Type B pancreatic cell (in vitro differentiated cells): ENCODE measurements at regions not wholly inside any gene's neighbourhood (a gene's known extent, or its start where the extent isn't known, plus 50 kb on each side); places are given as distances from the start of the nearest gene placed in this dataset.

Experiments used
- DNase-seq: peaks from one replicate; pipeline ENCODE4 v3.0.0; 2021; ENCODE audit warnings: mixed read lengths; ENCODE audit not compliant: unreplicated experiment; ENCODE audit errors: extremely low spot score
- H3K27ac Mint-ChIP-seq: 2 replicates; pipeline ENCODE4 v1.8.0; 2021; ENCODE audit warnings: mild to moderate bottlenecking, mixed read lengths
- H3K27me3 Mint-ChIP-seq: 2 replicates; pipeline ENCODE4 v1.8.0; 2021; ENCODE audit warnings: mixed read lengths
- H3K36me3 Mint-ChIP-seq: 2 replicates; pipeline ENCODE4 v1.8.0; 2021; ENCODE audit warnings: mixed read lengths
- H3K4me1 Mint-ChIP-seq: one replicate; pipeline ENCODE4 v1.8.0; 2021; ENCODE audit warnings: mixed read lengths; ENCODE audit not compliant: unreplicated experiment
- H3K4me3 Mint-ChIP-seq: 2 replicates; pipeline ENCODE4 v1.8.0; 2021; ENCODE audit warnings: mild to moderate bottlenecking, mixed read lengths
- H3K9me3 Mint-ChIP-seq: 2 replicates; pipeline ENCODE4 v1.8.0; 2021; ENCODE audit warnings: mixed read lengths
- TF ChIP-seq, protein P1 (sequence below): fragments of 200-600 bp; sonication (generic); conservative IDR thresholded peaks from 2 replicates; pipeline ENCODE4 v1.5.0; 2021; ENCODE audit warnings: antibody characterized with exemption, mild to moderate bottlenecking

DNA sequence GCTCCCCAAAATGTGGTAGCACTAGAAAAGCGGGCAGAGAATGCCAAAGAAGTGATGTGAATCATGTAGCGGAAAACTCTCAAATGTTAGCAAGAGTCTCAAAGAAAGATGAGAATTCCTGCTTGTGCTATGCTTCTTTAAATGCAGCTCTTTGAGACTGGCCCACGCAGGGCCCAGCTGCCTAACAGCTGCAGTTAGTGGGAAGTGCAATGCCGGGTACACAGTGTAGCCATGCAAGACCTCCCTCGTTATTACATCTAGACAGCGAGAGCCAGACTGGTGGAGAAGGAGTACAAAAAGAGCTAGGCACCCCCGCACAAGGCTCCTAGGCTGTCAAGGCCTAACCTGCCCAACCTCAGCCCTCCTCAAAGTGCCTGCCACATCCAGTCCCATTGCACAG, 201.7 kb upstream of the PRDM1 start:
- no peak overlapping the region for H3K4me3 Mint-ChIP-seq
- peaks cover 5% of the 10 kb centered on the region for H3K27me3 Mint-ChIP-seq
- TF ChIP-seq, protein P1, sequence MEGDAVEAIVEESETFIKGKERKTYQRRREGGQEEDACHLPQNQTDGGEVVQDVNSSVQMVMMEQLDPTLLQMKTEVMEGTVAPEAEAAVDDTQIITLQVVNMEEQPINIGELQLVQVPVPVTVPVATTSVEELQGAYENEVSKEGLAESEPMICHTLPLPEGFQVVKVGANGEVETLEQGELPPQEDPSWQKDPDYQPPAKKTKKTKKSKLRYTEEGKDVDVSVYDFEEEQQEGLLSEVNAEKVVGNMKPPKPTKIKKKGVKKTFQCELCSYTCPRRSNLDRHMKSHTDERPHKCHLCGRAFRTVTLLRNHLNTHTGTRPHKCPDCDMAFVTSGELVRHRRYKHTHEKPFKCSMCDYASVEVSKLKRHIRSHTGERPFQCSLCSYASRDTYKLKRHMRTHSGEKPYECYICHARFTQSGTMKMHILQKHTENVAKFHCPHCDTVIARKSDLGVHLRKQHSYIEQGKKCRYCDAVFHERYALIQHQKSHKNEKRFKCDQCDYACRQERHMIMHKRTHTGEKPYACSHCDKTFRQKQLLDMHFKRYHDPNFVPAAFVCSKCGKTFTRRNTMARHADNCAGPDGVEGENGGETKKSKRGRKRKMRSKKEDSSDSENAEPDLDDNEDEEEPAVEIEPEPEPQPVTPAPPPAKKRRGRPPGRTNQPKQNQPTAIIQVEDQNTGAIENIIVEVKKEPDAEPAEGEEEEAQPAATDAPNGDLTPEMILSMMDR: no peak
- H3K36me3 Mint-ChIP-seq: no peaks in the 10 kb centered on the region
- peaks cover 5% of the 10 kb centered on the region for H3K9me3 Mint-ChIP-seq
- H3K27ac Mint-ChIP-seq: no peak overlapping the region
- no peaks in the 10 kb centered on the region for H3K4me1 Mint-ChIP-seq
- DNase-seq: no peak

DNA sequence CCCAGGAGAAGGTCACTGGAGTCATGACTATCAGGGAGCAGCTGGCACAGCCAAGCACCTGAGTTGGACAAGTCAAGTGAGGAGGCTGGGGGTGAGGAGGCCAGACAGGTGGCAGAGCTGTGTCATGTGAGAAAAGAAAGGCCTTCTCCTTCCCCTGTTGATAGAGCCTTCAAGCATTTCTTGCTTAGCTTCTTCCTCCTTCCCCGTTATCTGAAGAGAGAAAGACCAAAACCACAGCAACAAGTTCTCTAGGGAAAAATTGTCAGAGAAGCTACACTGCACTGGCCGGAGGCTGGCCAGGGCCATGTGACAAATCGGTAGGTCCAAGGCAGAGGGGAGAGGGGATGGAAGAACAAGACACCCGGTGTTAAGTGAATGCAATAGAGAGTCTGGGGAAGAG, 202.1 kb upstream of the PRDM1 start:
- TF ChIP-seq, protein P1: no peak
- peaks cover 5% of the 10 kb centered on the region for H3K9me3 Mint-ChIP-seq
- no peaks in the 10 kb centered on the region for H3K36me3 Mint-ChIP-seq
- H3K4me1 Mint-ChIP-seq: no peaks in the 10 kb centered on the region
- H3K27me3 Mint-ChIP-seq: peaks cover 5% of the 10 kb centered on the region
- no peak overlapping the region for H3K4me3 Mint-ChIP-seq
- H3K27ac Mint-ChIP-seq: no peak overlapping the region
- no peak for DNase-seq

DNA sequence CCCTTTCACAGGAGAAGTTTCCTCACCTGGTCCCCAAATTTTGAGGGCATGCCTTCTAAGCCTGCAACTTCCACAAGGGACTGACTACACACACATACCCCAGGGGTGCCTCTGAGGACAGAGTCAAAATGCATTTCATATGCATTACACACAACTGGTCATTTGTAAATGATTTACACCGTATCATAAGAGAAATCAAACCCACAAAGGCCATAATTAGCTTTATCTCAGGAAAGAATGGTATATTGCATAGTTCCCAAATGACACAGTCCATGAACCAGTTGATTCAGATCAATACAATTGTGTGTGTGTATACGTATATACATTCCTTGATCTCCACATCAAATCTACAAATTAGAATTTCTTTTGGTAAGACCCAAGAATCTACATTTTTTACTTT, 203.3 kb upstream of the PRDM1 start:
- no peak overlapping the region for H3K27ac Mint-ChIP-seq
- TF ChIP-seq, protein P1: no peak
- H3K9me3 Mint-ChIP-seq: peaks cover 5% of the 10 kb centered on the region
- no peaks in the 10 kb centered on the region for H3K36me3 Mint-ChIP-seq
- no peak overlapping the region for H3K4me3 Mint-ChIP-seq
- peaks cover 5% of the 10 kb centered on the region for H3K27me3 Mint-ChIP-seq
- H3K4me1 Mint-ChIP-seq: no peaks in the 10 kb centered on the region
- no peak for DNase-seq

DNA sequence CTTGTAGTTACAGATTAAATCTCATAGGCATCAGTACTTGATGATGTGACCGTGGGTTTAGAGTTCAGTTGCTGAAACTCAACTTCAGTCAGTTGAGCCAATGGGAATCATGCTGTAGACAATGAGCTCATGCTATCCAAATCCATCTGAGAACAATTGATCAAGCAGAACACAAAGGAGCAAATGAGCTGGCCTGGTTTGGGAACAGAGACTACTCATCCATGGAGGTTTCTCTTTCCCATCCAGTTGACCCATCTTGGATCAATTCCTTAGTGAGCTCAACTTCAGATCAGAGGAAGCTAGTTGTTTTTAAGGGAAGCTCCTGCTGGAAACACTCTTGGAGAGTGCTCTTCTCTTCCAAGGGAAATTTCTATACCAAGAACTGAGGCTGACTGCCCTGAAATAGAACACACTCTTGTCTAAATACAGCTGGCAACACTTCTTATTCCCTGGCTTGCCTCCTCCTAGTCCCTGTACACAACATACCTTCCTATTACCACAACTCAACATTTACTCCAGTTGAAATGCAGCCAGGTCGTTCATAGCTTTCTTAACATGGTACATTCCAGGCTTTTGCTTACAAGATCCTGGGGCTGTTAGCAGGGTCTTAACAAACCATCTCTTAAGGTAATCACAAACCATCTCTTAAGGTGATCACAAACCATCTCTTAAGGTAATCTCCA, 203.9 kb upstream of the PRDM1 start:
- TF ChIP-seq, protein P1: no peak
- Mint-ChIP-seq H3K27ac (no peak overlapping the region), H3K27me3 (peaks cover 5% of the 10 kb centered on the region), H3K4me1 (no peaks in the 10 kb centered on the region), H3K36me3 (no peaks in the 10 kb centered on the region), H3K4me3 (no peak overlapping the region), H3K9me3 (peaks cover 5% of the 10 kb centered on the region)
- no peak for DNase-seq

DNA sequence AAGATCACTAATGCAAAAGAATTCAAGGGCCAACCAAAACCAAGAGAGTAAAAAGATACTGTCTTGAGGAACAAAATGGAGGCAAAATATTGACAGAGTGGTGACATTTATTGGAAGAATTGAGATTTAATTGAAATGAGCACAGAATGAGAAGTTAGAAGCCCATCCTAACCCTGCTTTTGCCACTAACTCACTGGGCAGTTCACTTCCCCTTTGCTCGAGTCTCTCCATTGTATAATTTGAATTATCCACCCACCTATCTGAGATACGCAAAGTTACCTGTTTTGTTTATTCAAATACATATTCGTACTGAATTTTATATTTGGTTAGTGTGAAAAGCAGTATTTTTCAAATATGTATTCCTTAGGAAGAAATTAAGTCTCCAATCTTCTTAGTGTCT, 204.5 kb upstream of the PRDM1 start:
- TF ChIP-seq, protein P1: no peak
- DNase-seq: no peak
- Mint-ChIP-seq H3K4me3 (no peak overlapping the region), H3K27ac (no peak overlapping the region), H3K9me3 (peaks cover 5% of the 10 kb centered on the region), H3K27me3 (peaks cover 5% of the 10 kb centered on the region), H3K4me1 (no peaks in the 10 kb centered on the region), H3K36me3 (no peaks in the 10 kb centered on the region)

DNA sequence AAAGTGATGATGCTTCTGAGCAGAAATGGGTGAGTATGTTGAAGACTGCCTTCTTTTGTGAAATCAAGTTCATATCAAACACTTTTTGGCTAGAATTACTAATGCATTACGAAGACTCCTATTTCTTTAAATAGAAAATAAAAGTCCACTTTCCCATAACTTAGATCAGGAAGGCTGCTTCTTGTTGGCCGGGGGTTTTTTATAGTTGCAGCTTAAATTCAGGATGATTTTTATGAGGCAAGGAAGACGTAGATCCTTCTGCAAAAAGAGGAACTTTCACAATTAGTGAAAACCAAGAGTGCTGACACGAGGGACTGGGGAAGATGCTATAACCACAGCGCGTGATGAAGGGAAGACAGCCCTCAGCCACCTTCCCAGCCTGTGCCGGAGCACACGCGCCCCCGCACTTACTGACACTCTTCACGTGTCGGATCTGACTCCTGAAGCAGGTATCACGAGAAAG, 206.1 kb upstream of the PRDM1 start:
- no peaks in the 10 kb centered on the region for H3K4me1 Mint-ChIP-seq
- peaks cover 5% of the 10 kb centered on the region for H3K9me3 Mint-ChIP-seq
- H3K4me3 Mint-ChIP-seq: no peak overlapping the region
- no peak overlapping the region for H3K27ac Mint-ChIP-seq
- DNase-seq: no peak
- H3K27me3 Mint-ChIP-seq: peaks cover 5% of the 10 kb centered on the region
- H3K36me3 Mint-ChIP-seq: no peaks in the 10 kb centered on the region
- TF ChIP-seq, protein P1: no peak
